Activated naive CD8-positive, alpha-beta T cell (primary cell): ENCODE measurements at regions not wholly inside any gene's neighbourhood (a gene's known extent, or its start where the extent isn't known, plus 50 kb on each side); places are given as distances from the start of the nearest gene placed in this dataset.
"Not testable (repeated sequence)": the region's sequence is repeated elsewhere in the genome, so short reads cannot be mapped to it uniquely, and the experiment has no call there.

Experiments
- H3K27ac Mint-ChIP-seq: one replicate; pipeline ENCODE4 v1.8.0; 2021; ENCODE audit warnings: mixed read lengths
- H3K27me3 Mint-ChIP-seq: one replicate; pipeline ENCODE4 v1.8.0; 2021; ENCODE audit warnings: mixed read lengths
- H3K36me3 Mint-ChIP-seq: one replicate; pipeline ENCODE4 v1.8.0; 2021; ENCODE audit warnings: mixed read lengths
- H3K4me1 Mint-ChIP-seq: one replicate; pipeline ENCODE4 v1.8.0; 2021; ENCODE audit warnings: low read depth, mixed read lengths
- H3K4me3 Mint-ChIP-seq: one replicate; pipeline ENCODE4 v1.8.0; 2021; ENCODE audit warnings: mild to moderate bottlenecking, mixed read lengths
- H3K9me3 Mint-ChIP-seq: one replicate; pipeline ENCODE4 v1.8.0; 2021; ENCODE audit warnings: low read depth, mixed read lengths

DNA sequence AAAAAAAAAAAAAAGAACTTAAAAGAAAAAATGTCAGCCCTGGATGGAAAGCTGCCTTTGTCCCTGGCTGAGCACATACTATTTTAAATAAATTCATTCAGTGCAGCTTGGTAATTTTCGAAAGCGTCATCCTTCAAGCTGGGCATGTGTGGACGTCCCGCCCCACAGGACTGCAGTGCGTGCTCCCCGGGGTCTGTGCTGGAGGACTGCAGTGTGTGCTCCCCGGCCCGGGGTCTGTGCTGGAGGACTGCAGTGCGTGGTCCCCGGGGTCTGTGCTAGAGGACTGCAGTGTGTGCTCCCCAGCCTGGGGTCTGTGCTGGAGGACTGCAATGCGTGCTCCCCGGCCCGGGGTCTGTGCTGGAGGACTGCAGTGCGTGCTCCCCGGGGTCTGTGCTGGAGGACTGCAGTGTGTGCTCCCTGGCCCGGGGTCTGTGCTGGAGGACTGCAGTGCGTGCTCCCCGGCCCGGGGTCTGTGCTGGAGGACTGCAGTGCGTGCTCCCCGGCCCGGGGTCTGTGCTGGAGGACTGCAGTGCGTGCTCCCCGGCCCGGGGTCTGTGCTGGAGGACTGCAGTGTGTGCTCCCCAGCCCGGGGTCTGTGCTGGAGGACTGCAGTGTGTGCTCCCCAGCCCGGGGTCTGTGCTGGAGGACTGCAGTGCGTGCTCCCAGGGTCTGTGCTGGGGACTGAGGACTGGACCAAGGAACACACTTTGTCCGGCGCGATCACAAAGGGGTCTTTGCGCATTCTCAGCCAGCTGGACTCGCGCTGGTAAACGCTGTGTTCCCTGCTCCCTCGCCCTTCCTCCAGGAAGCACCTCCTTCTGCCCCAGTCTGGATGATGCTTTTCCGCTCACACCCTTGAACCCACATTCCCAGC is 86.3 kb downstream of the CPN2 start:
- not testable (repeated sequence) for H3K4me3 Mint-ChIP-seq, H3K36me3 Mint-ChIP-seq, H3K27me3 Mint-ChIP-seq, H3K9me3 Mint-ChIP-seq, H3K4me1 Mint-ChIP-seq, H3K27ac Mint-ChIP-seq

DNA sequence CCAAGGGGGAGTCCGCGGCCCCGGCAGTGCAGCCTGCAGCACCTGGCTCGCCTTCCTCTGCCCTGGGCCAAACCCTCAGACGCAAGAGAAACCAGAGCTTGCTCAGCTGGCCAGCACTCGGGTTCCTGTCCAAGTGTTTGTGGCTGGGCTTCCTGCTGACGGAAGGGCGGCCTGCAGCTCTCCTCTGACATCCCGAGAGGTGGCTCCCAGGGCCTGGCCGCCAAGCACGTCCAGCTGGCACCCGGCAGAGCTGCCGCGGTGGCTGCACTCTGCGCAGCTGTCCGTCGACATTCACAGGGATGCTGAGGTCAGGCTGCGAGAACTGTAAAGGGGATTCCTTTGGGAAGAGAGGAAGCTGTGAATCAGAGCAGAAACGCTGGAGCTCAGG is 85.6 kb downstream of the CPN2 start:
- Mint-ChIP-seq H3K27me3 (no peaks in the 10 kb centered on the region), H3K4me1 (peaks cover 3% of the 10 kb centered on the region), H3K36me3 (no peaks in the 10 kb centered on the region), H3K27ac (no peak overlapping the region), H3K4me3 (no peak overlapping the region), H3K9me3 (no peaks in the 10 kb centered on the region)

- H3K36me3 Mint-ChIP-seq: no peaks in the 10 kb centered on the region
- no peak overlapping the region for H3K4me3 Mint-ChIP-seq
- no peak overlapping the region for H3K27ac Mint-ChIP-seq
- H3K9me3 Mint-ChIP-seq: no peaks in the 10 kb centered on the region
- H3K27me3 Mint-ChIP-seq: no peaks in the 10 kb centered on the region
- H3K4me1 Mint-ChIP-seq: peaks cover 3% of the 10 kb centered on the region
Measured at GRCh38 chr3:194265996-194266964, 84.8 kb downstream of the CPN2 start.

DNA sequence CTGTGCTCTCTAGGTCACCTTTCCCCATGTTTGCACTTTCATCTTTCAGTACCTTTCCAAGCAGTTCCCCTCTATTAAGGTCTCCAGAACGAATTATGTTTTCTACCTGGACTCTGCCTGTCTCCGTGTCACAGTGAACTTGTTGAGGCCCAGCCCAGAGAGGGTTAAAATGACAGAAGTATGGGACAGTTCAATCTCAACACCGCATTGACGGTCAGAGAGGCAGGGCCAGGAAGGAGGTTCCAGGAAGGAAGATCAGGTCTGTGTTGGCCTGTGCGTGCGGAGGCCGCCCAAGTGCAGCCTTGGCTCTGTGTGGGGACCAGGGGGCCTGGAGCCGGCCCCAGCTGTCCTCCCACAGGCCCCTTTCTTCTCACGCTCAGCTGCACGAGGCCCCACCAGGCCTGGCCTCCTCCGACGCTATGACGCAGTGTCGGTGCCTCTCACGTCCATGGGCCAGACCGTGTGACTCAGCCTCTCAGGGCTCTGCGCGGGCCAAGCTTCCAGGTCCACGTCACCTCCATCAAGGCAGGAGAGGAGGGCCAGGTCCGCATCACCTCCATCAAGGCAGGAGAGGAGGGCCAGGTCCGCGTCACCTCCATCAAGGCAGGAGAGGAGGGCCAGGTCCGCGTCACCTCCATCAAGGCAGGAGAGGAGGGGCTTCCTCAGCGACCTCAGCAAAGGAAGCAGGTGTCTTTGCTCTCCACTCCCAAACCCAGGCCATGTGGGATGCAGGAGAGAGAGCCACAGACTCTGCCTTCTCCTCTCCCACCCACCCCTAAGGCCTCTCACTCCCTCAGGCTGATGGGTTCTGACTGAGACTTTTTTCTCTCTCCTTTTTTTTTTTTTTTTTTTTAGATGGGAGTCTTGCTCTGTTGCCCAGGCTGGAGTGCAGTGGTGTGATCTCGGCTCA is 83.1 kb downstream of the CPN2 start:
- Mint-ChIP-seq H3K27ac (no peak overlapping the region), H3K9me3 (no peaks in the 10 kb centered on the region), H3K36me3 (no peaks in the 10 kb centered on the region), H3K4me3 (no peak overlapping the region), H3K4me1 (peaks cover 3% of the 10 kb centered on the region), H3K27me3 (no peaks in the 10 kb centered on the region)

DNA sequence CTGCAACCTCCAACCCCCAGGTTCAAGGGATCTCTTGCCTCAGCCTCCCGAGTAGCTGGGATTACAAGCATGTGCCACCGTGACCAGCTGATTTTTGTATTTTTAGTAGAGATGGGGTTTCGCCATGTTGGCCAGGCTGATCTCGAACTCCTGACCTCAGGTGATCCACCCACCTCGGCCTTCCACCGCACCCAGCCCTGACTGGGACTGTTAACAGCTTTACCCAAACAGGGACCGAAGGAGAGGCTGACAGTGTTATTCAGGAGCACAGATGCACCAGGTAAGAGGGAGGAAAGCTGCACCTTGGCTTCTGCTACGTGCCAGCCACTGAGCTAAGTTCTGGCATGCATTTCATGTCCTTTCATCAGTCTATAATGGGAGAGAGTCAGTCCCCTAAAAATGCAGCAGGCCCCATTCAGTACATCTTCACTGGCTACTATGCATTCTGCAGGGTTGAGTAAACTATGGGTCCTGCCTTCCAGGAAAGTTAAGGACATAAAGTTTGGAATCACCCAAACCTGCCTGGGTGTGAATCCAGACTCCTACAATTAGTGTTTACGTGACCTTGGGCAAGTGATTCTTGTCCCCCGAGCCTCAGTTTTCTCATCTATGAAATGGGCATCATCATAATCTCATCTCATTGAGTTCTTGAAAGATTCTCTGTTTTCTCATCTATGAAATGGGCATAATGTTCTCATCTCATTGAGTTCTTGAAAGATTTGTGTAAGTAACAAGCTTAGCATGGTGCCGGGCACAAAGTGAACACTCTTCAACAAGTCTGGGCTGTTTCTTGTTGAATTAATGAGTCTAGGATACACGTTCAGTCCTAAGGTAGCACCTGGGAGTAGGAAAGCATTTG is 82.2 kb downstream of the CPN2 start:
- Mint-ChIP-seq H3K27ac (no peak overlapping the region), H3K4me3 (no peak overlapping the region), H3K27me3 (no peaks in the 10 kb centered on the region), H3K36me3 (no peaks in the 10 kb centered on the region), H3K9me3 (no peaks in the 10 kb centered on the region), H3K4me1 (peaks cover 3% of the 10 kb centered on the region)

GRCh38 chr3:194269610-194270145 is 81.5 kb downstream of the CPN2 start:
- no peaks in the 10 kb centered on the region for H3K27me3 Mint-ChIP-seq
- no peak overlapping the region for H3K4me3 Mint-ChIP-seq
- no peak overlapping the region for H3K27ac Mint-ChIP-seq
- H3K4me1 Mint-ChIP-seq: peaks cover 3% of the 10 kb centered on the region
- no peaks in the 10 kb centered on the region for H3K36me3 Mint-ChIP-seq
- H3K9me3 Mint-ChIP-seq: no peaks in the 10 kb centered on the region

DNA sequence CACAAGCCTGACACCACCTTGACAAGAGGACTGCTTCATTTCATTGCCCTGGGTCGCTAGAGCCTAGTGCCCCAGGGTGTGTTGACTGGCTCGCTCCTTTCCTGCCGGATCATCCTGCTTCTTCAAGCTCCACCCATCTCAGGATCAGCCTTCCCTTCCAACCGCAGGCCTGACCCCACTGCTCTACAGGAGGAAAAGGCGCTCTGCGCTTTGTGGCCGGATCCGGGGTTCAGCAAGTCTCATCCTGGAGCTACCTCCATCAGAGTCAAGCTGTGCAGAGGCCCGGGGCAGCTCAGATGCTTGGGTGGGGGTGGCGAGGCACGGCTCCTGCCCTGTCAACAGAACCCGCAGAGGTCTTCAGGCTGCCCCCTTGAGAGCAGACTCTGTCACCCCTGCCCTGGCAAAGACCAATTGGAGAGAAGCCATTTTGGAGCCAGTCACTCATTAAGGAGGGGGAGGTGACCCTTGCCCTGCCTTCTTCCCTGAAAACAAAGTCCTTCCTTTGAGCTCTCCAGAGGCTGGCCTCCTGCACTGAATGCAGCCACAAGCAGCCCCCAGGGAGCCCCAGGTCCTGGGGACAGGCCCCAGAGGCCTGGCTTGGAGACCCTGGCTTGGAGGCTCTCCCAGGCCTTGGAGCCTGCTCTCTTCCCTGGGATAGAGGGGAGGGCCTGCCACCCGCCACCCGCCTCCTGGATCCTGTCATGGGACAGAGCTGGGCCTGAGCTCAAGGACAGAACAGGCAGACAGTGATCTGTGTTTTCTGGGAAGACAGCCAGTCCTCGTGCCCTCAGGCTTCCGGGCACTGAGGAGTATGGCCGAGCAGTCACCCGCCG is 80.3 kb downstream of the CPN2 start:
- H3K27ac Mint-ChIP-seq: no peak overlapping the region
- H3K4me1 Mint-ChIP-seq: peaks cover 5% of the 10 kb centered on the region
- H3K9me3 Mint-ChIP-seq: no peaks in the 10 kb centered on the region
- no peaks in the 10 kb centered on the region for H3K36me3 Mint-ChIP-seq
- H3K4me3 Mint-ChIP-seq: no peak overlapping the region
- H3K27me3 Mint-ChIP-seq: no peaks in the 10 kb centered on the region

DNA sequence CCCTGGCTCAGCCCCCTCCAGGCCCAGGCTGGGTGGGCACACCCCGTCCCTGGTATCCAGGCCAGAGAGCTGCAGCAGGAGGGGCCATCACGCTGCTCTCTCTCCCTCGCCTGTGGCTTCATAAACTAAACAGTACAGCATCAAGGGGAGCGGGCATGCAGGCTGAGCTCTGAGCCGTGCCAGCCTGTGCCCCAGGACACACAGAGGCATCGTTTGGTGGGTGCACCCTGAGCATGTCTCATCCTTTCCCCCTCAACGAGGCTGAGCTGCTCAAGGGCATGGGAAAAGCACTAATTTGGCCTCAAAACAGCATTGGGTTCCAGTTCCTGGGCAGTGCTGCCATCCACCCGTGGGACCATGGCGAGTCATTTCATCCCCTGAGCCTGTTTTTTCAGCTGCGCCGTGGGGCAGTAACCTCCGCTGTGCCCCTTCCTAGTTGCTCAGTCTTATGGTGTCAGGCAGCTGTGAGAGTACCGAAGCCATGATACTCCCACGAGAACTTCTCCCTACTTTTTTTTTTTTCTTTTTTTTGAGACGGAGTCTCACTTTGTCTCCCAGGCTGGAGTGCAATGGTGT is 79.6 kb downstream of the CPN2 start:
- no peak overlapping the region for H3K27ac Mint-ChIP-seq
- H3K27me3 Mint-ChIP-seq: no peaks in the 10 kb centered on the region
- H3K4me3 Mint-ChIP-seq: no peak overlapping the region
- peaks cover 5% of the 10 kb centered on the region for H3K4me1 Mint-ChIP-seq
- H3K9me3 Mint-ChIP-seq: no peaks in the 10 kb centered on the region
- H3K36me3 Mint-ChIP-seq: no peaks in the 10 kb centered on the region

DNA sequence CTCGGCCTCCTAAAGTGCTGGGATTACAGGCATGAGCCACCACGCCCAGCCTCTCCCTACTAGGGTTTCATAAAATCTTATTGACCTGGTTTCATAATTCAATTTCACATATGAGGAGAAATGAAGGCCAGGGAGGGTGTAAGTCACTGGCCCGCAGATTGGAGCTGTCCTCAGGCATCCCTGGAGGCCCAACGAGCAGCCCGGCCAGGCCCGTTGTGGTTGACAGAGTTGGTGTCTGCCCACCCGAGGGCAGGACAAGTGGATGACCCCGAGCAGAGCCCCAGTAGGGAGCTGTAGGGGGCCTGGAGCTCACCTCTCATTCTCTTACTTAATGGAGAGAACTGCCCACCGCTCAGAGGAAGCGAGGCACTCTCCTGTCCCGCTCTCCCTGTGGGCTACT is 78.9 kb downstream of the CPN2 start:
- H3K9me3 Mint-ChIP-seq: no peaks in the 10 kb centered on the region
- peaks cover 5% of the 10 kb centered on the region for H3K4me1 Mint-ChIP-seq
- no peak overlapping the region for H3K27ac Mint-ChIP-seq
- H3K4me3 Mint-ChIP-seq: no peak overlapping the region
- no peaks in the 10 kb centered on the region for H3K36me3 Mint-ChIP-seq
- no peaks in the 10 kb centered on the region for H3K27me3 Mint-ChIP-seq

DNA sequence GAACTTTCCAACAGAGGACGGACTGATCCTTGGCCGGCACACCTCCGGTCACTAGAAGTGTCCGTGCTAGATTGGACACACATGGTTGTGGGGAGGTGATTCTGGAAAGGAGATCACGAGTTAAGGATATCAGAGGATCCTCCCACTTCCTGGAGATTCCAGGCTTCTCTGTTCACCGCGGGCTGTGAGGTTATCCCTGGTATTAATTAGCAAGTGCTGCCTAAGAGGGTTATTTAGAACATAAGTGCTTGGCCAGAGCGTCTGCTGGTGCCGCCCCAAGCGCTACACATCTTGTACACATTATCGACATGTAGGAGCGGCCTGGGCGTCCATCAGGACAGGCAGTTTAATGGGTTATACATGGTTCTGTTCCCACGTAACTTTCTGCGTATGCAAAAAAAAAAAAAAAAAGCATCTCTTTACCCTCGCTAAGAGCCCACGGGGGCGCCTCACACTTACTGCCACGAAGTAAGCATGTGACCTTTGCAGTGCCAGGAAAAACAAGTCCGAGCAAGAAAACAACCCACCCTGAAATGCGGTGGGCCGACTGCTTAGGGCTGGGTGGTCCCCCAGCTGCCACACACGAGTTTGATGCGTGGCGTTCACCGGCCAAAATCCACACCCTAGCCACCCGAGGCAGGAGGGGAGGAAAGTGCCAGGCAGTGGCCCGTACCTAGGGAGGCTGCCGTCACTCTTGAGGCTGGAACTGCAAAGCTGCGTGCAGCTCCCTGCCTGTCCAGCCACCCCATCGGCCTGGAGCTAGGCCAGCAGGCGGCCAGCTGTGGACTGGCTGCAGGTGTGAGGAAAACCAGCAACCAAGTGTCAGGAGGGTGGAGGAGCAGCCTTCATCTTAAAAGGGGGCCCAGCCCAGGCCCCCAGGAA is 78.0 kb downstream of the CPN2 start:
- Mint-ChIP-seq H3K9me3 (no peaks in the 10 kb centered on the region), H3K36me3 (no peaks in the 10 kb centered on the region), H3K4me1 (peaks cover 5% of the 10 kb centered on the region), H3K4me3 (no peak overlapping the region), H3K27me3 (no peaks in the 10 kb centered on the region), H3K27ac (no peak overlapping the region)

GRCh38 chr3:194273743-194274310 is 77.3 kb downstream of the CPN2 start:
- Mint-ChIP-seq H3K4me1 (peaks cover 5% of the 10 kb centered on the region), H3K27me3 (no peaks in the 10 kb centered on the region), H3K27ac (no peak overlapping the region), H3K36me3 (no peaks in the 10 kb centered on the region), H3K9me3 (no peaks in the 10 kb centered on the region), H3K4me3 (no peak overlapping the region)
